ENCODE measurements at regions not wholly inside any gene's neighbourhood (a gene's known extent, or its start where the extent isn't known, plus 50 kb on each side); places are given as distances from the start of the nearest gene placed in this dataset.

DNA sequence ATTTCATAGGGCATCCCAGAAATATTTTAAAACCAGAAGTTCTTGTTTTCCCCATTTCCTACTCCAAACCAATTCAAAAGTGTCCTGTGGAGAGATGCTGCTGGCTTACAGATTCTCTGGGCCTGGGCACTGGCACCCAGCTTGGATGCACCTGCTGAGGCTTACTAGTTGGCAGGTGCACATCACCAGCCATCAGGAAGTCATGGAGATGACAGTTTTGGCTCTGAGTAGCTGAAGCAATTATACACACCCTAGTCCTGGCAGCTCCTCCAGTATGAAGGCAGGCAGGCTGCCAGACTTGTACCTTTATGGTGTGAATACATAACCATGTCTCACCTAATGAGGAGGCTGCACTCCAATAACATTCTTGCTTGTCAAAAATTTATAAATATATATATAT lies 276.6 kb upstream of the GHITM start:
- TF ChIP-seq, protein P1, sequence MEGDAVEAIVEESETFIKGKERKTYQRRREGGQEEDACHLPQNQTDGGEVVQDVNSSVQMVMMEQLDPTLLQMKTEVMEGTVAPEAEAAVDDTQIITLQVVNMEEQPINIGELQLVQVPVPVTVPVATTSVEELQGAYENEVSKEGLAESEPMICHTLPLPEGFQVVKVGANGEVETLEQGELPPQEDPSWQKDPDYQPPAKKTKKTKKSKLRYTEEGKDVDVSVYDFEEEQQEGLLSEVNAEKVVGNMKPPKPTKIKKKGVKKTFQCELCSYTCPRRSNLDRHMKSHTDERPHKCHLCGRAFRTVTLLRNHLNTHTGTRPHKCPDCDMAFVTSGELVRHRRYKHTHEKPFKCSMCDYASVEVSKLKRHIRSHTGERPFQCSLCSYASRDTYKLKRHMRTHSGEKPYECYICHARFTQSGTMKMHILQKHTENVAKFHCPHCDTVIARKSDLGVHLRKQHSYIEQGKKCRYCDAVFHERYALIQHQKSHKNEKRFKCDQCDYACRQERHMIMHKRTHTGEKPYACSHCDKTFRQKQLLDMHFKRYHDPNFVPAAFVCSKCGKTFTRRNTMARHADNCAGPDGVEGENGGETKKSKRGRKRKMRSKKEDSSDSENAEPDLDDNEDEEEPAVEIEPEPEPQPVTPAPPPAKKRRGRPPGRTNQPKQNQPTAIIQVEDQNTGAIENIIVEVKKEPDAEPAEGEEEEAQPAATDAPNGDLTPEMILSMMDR (optimal IDR thresholded peaks at IDR 0.05 in 1 of 3, IDR thresholded peaks at IDR 0.05 in 1 of 3, conservative IDR thresholded peaks at IDR 0.05 in 1 of 3; ENCODE audit: extremely low read depth in 1 of 3, insufficient read depth in 2 of 3, low read length in 3 of 3) = no peak
- TF ChIP-seq EZH2 (IDR thresholded peaks at IDR 0.05; ENCODE audit: low read length) = no peak

All from keratinocyte (primary cell).